IMR-90 (cell line): ENCODE measurements at regions not wholly inside any gene's neighbourhood (a gene's known extent, or its start where the extent isn't known, plus 50 kb on each side); places are given as distances from the start of the nearest gene placed in this dataset.

Experiments used
- ATAC-seq: fragments of 200-7000 bp; cut with Tn5 transposase; 2 replicates; pipeline ENCODE4 v1.9.1; 2020; ENCODE audit warnings: low read depth, mild to moderate bottlenecking, moderate library complexity
- BruUV-seq: library from RNA; stranded (reverse); fragments of 400-500 nt; replicated peaks from 2 replicates; lab custom pipeline; 2021; lab: Mats Ljungman, UMichigan
- CTCF ChIA-PET: fragments of 300-600 bp; formaldehyde crosslinking; extraction: SDS; loops from one replicate; lab custom pipeline; 2021; ENCODE audit warnings: antibody characterized with exemption; lab: Yijun Ruan, JAX
- POLR2A ChIA-PET: fragments of 300-600 bp; sonication (Branson Sonifier 250); formaldehyde crosslinking; loops from one replicate; lab custom pipeline; 2022; ENCODE audit warnings: antibody characterized with exemption; ENCODE audit not compliant: unreplicated experiment; lab: Charles Lee
- DNase-seq: peaks from one replicate; pipeline ENCODE4 v3.0.0; 2013
- H2AFZ ChIP-seq: replicated peaks from 2 replicates; pipeline ENCODE3; 2013; ENCODE audit warnings: low read length, mild to moderate bottlenecking; ENCODE audit not compliant: poor library complexity
- H2AK5ac ChIP-seq: 2 replicates; pipeline ENCODE4 v1.6.1; 2013; ENCODE audit warnings: low read depth, low read length, inconsistent platforms
- H2AK9ac ChIP-seq: replicated peaks from 2 replicates; pipeline ENCODE3; 2013; ENCODE audit warnings: mild to moderate bottlenecking, low read depth, low read length, moderate library complexity; ENCODE audit not compliant: poor library complexity
- H2BK120ac ChIP-seq: 2 replicates; pipeline ENCODE4 v1.6.1; 2013; ENCODE audit warnings: low read depth, low read length, inconsistent platforms
- H2BK15ac ChIP-seq: 3 replicates; pipeline ENCODE4 v1.6.1; 2013; ENCODE audit warnings: low read depth, low read length, inconsistent platforms
- H2BK20ac ChIP-seq: 2 replicates; pipeline ENCODE4 v1.6.1; 2013; ENCODE audit warnings: low read depth, mild to moderate bottlenecking, inconsistent platforms, low read length, moderate library complexity
- H2BK5ac ChIP-seq: 2 replicates; pipeline ENCODE4 v1.6.1; 2013; ENCODE audit warnings: mild to moderate bottlenecking, low read depth, low read length, inconsistent platforms; ENCODE audit not compliant: poor library complexity, severe bottlenecking
- H3K14ac ChIP-seq: replicated peaks from 2 replicates; pipeline ENCODE4 v1.6.1; 2013; ENCODE audit warnings: low read depth, low read length, inconsistent platforms
- H3K18ac ChIP-seq: 2 replicates; pipeline ENCODE4 v1.6.1; 2013; ENCODE audit warnings: low read depth, low read length, control low read depth
- H3K23ac ChIP-seq: 2 replicates; pipeline ENCODE4 v1.6.1; 2013; ENCODE audit warnings: low read depth, low read length, inconsistent platforms
- H3K27ac ChIP-seq: 2 replicates; pipeline ENCODE4 v1.5.1; 2013; ENCODE audit warnings: mild to moderate bottlenecking, control low read depth, low read length; ENCODE audit not compliant: insufficient read depth
- H3K27me3 ChIP-seq: 2 replicates; pipeline ENCODE4 v1.6.1; 2013; ENCODE audit warnings: low read length; ENCODE audit not compliant: control insufficient read depth, insufficient read depth
- H3K36me3 ChIP-seq: 2 replicates; pipeline ENCODE4 v1.6.1; 2013; ENCODE audit warnings: low read length, mixed read lengths; ENCODE audit not compliant: control insufficient read depth, insufficient read depth
- H3K4ac ChIP-seq: 2 replicates; pipeline ENCODE4 v1.6.1; 2013; ENCODE audit warnings: low read depth, low read length, inconsistent platforms
- H3K4me1 ChIP-seq: 2 replicates; pipeline ENCODE4 v1.6.1; 2013; ENCODE audit warnings: low read length, mixed read lengths; ENCODE audit not compliant: control insufficient read depth, insufficient read depth
- H3K4me2 ChIP-seq: 2 replicates; pipeline ENCODE4 v1.6.1; 2013; ENCODE audit warnings: low read depth, mild to moderate bottlenecking, control low read depth, low read length, moderate library complexity
- H3K4me3 ChIP-seq: 2 replicates; pipeline ENCODE4 v1.5.1; 2013; ENCODE audit warnings: low read depth, mild to moderate bottlenecking, control low read depth, low read length, moderate library complexity; ENCODE audit not compliant: insufficient read depth
- H3K56ac ChIP-seq: 2 replicates; pipeline ENCODE4 v1.6.1; 2013; ENCODE audit warnings: low read length, inconsistent platforms; ENCODE audit not compliant: insufficient read depth; ENCODE audit errors: extremely low read depth
- H3K79me1 ChIP-seq, 2 experiments: 2 replicates each; pipeline ENCODE4 v1.6.1; 2013; ENCODE audit warnings: low read length in 2 of 2, inconsistent platforms in 1 of 2, low read depth in 1 of 2
- H3K9ac ChIP-seq: 2 replicates; pipeline ENCODE4 v1.6.1; 2013; ENCODE audit warnings: low read depth, low read length, control low read depth
- H3K9me1 ChIP-seq: 2 replicates; pipeline ENCODE4 v1.6.1; 2013; ENCODE audit warnings: low read length, inconsistent platforms; ENCODE audit not compliant: insufficient read depth
- H3K9me3 ChIP-seq: 2 replicates; pipeline ENCODE4 v1.6.1; 2013; ENCODE audit warnings: low read length; ENCODE audit not compliant: control insufficient read depth, insufficient read depth
- H4K20me1 ChIP-seq: 2 replicates; pipeline ENCODE4 v1.6.1; 2013; ENCODE audit warnings: low read length, inconsistent platforms; ENCODE audit not compliant: insufficient read depth
- H4K5ac ChIP-seq: 2 replicates; pipeline ENCODE4 v1.6.1; 2013; ENCODE audit warnings: mild to moderate bottlenecking, low read depth, low read length, control low read depth
- H4K8ac ChIP-seq, 2 experiments: 2 replicates each; pipeline ENCODE4 v1.6.1; 2013; ENCODE audit warnings: low read depth in 2 of 2, low read length in 2 of 2, control low read depth in 1 of 2, inconsistent platforms in 1 of 2
- H4K91ac ChIP-seq: 2 replicates; pipeline ENCODE4 v1.6.1; 2013; ENCODE audit warnings: low read depth, low read length, inconsistent platforms; ENCODE audit not compliant: insufficient read depth
- BHLHE40 ChIP-seq: fragments of 150-350 bp; IDR thresholded peaks from 2 replicates; pipeline ENCODE4 v1.6.1; 2016; ENCODE audit warnings: mild to moderate bottlenecking, low read depth, low read length
- CHD1 ChIP-seq: IDR thresholded peaks from 2 replicates; pipeline ENCODE4 v1.6.1; 2012; ENCODE audit warnings: low read depth, low read length, improper control_type of control experiment
- CTCF ChIP-seq: conservative IDR thresholded peaks from 2 replicates; pipeline ENCODE4 v1.5.1; 2012; ENCODE audit warnings: mild to moderate bottlenecking, low read depth, low read length, improper control_type of control experiment
- FOS ChIP-seq: fragments of 150-350 bp; IDR thresholded peaks from 2 replicates; pipeline ENCODE4 v1.6.1; 2016; ENCODE audit warnings: low read depth, low read length
- MAFK ChIP-seq: IDR thresholded peaks from 2 replicates; pipeline ENCODE4 v1.6.1; 2012; ENCODE audit warnings: low read depth, low read length, improper control_type of control experiment
- MAZ ChIP-seq: IDR thresholded peaks from 2 replicates; pipeline ENCODE4 v1.6.1; 2012; ENCODE audit warnings: low read depth, mild to moderate bottlenecking, low read length, improper control_type of control experiment, moderate library complexity, borderline replicate concordance
- NFE2L2 ChIP-seq: fragments of 150-350 bp; IDR thresholded peaks from 2 replicates; pipeline ENCODE4 v1.6.1; 2016; ENCODE audit warnings: low read depth, mild to moderate bottlenecking, low read length
- RAD21 ChIP-seq: IDR thresholded peaks from 2 replicates; pipeline ENCODE4 v1.6.1; 2012; ENCODE audit warnings: low read length, improper control_type of control experiment
- USF2 ChIP-seq: fragments of 150-350 bp; IDR thresholded peaks from 2 replicates; pipeline ENCODE4 v1.6.1; 2017; ENCODE audit warnings: mild to moderate bottlenecking, antibody characterized with exemption, low read length, low read depth
- WGBS, 2 experiments: methylation state at CpG; one replicate each; pipeline versions ENCODE4 v1.1.5 to v1.1.7; 2013; ENCODE audit warnings: missing lambda C conversion rate in 2 of 2; ENCODE audit not compliant: insufficient read length in 1 of 2; ENCODE audit errors: extremely low coverage in 2 of 2; 5-methylcytosine and 5-hydroxymethylcytosine counted together
- dilution Hi-C: fragments of 300-500 bp; cut with HindIII; formaldehyde crosslinking; loops from one replicate; pipeline ENCODE4 v1.14.3; 2018; ENCODE audit warnings: low sequenced_read_pairs; ENCODE audit not compliant: unreplicated experiment
- in situ Hi-C: fragments of 300-500 bp; cut with MboI; formaldehyde crosslinking; loops from 3 replicates; pipeline ENCODE4 v1.14.3; 2019; ENCODE audit warnings: low sequenced_read_pairs, inconsistent platforms, mixed read lengths
- intact Hi-C: fragments of 100-400 bp; cut with micrococcal nuclease; formaldehyde crosslinking; loops from 2 replicates; pipeline ENCODE4 v1.10.0; 2022

- H3K4me2 ChIP-seq, result no peak overlapping the region
- H3K23ac ChIP-seq, result no peak overlapping the region
- H2BK5ac ChIP-seq, result no peak overlapping the region
- no peak overlapping the region for H2AFZ ChIP-seq
- no peak overlapping the region for H4K5ac ChIP-seq
- no peak overlapping the region for H4K8ac ChIP-seq
- no peaks in the 10 kb centered on the region for H3K27me3 ChIP-seq
- no peak overlapping the region for H4K91ac ChIP-seq
- dilution Hi-C loops, result no loop called here
- no peaks in the 10 kb centered on the region for H3K4me1 ChIP-seq
- H3K36me3 ChIP-seq, result no peaks in the 10 kb centered on the region
- H2AK9ac ChIP-seq, result no peak overlapping the region
- ATAC-seq, result no peak
- no peak overlapping the region for H3K4ac ChIP-seq
- H2BK120ac ChIP-seq, result no peak overlapping the region
- no peak overlapping the region for H3K9ac ChIP-seq
- intact Hi-C loops, result no loop called here
- no peak overlapping the region for H2BK15ac ChIP-seq
- BruUV-seq, result no TSS peak
- H3K9me1 ChIP-seq, result no peaks in the 10 kb centered on the region
- no CpG with 5 or more reads among the region's 1 CpG for WGBS, 2 experiments
- TF ChIP-seq MAFK (no peak), USF2 (no peak), RAD21 (no peak), CTCF (no peak), MAZ (no peak), BHLHE40 (no peak), NFE2L2 (no peak), CHD1 (no peak), FOS (no peak)
- H2BK20ac ChIP-seq, result no peak overlapping the region
- no peak overlapping the region for H3K27ac ChIP-seq
- ChIA-PET POLR2A (no interaction called here), CTCF (no interaction called here)
- in situ Hi-C loops, result no loop called here
- H3K4me3 ChIP-seq, result no peak overlapping the region
- H3K56ac ChIP-seq, result no peak overlapping the region
- no peaks in the 10 kb centered on the region for H4K20me1 ChIP-seq
- H3K79me1 ChIP-seq, result no peaks in the 10 kb centered on the region
- no peak overlapping the region for H3K14ac ChIP-seq
- no peak overlapping the region for H2AK5ac ChIP-seq
- DNase-seq, result no peak
- H3K9me3 ChIP-seq, result no peaks in the 10 kb centered on the region; the same call in 1 of the 2 replicates
- no peak overlapping the region for H3K18ac ChIP-seq
Observed at GRCh38 chr18:38961880-38962279, 1396.3 kb upstream of the CELF4 start.
